HUDEP-2 (cell line): ENCODE measurements at regions not wholly inside any gene's neighbourhood (a gene's known extent, or its start where the extent isn't known, plus 50 kb on each side); places are given as distances from the start of the nearest gene placed in this dataset.

Experiments used
- DNase-seq, 76 experiments: peaks; one replicate each; lab custom pipeline; 2025; ENCODE audit not compliant: unreplicated experiment in 76 of 76; lab: John Stamatoyannopoulos, UW

DNA sequence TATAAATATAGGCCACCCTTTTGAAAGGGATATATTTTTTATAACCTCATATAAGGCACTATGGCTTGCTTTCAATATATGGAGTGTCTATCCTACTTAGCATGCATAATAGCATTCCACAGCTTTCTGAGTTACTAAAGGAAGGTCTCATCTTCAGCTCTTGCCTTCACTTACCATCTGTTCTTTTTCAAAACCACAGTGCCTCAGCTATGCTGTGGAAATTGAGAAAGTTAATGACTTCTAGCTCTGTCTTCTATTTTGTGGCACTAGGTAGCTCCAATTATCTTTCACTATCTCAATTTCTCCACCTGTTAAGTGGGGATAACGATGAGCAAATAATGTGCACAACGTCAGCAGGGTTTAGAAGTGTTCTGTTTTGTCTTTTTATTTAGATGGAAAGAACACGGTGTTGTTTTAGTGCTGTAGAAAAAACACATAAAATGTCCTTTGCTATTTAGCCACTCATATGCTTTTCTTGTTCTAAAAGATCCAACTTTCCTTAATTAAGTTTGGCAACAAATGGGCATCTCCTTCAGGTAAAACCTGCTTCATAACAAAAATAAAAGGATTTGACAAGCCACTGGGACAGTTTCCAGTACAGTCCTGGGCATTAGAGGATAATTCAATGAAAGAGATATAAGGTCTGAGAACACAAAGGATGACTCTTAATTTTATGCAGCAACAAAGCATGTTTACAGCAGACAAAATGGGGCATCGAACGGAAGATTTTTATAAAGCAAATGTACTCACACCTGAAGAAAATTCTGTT, 462.0 kb upstream of the SYT1 start:
- no peak for DNase-seq

- DNase-seq: no peak
Observed at GRCh38 chr12:78403136-78403535, 461.4 kb upstream of the SYT1 start.

DNA sequence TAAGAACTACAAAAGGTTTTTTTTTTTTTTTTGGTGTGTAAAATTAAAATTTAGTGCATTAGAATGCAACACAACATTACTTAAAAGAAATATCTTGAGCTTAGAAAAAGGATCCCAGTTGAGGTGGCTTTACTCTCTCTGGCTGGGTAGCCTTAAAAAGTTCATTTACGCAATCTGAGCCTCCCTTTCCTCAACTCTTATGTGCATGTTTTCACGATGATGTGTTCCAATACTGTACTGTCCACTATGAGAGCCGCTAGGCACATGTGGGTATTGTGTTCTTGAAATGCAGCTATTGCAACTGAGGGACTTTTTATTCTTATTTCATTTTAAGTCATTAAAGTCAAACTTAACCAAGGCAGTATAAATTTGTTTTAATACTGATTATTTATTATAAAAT, 460.9 kb upstream of the SYT1 start:
- DNase-seq: no peak

- DNase-seq: no peak
Observed at GRCh38 chr12:78406213-78406612, 458.4 kb upstream of the SYT1 start.

- no peak for DNase-seq
Observed at GRCh38 chr12:78406828-78407227, 457.7 kb upstream of the SYT1 start.

DNA sequence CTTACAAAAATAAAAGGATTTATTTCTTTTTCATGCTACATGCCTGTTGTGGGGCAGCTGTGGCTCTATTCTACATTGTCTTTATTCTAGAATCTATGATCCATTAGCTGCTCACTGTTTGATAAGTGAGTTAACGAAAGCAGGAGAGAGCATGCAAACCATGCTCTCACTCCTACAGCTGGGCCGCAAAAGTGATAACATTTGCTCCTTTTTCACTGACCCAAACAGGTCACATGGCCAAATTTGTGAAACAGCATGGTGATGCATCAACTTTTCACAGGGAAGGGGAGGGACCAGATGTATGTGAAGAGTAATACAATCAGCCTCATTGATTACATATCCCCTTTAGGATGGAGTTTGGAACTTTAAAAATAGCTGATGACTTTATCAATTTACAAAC, 456.9 kb upstream of the SYT1 start:
- no peak for DNase-seq

DNA sequence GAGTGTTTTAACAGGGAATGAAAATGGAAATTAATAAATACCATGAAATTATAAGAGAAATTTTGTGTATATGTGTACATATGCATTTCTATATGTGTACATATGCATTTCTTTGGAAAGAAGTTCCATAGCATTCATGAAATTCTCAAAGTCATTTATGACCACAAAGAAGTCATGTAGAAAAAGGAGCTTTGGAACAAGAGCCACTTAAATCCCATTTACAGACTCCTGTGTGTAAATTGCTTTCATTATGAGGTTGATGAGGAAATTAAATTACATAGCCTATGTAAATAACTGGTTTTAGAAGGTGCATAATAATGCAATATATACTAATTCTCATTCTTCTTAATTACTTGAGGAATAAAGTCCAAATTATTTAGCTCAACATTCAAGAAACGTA, 450.5 kb upstream of the SYT1 start:
- no peak for DNase-seq

GRCh38 chr12:78418919-78419318, 445.7 kb upstream of the SYT1 start:
- no peak for DNase-seq

- no peak for DNase-seq
Observed at GRCh38 chr12:78419513-78419912, 445.1 kb upstream of the SYT1 start.

DNA sequence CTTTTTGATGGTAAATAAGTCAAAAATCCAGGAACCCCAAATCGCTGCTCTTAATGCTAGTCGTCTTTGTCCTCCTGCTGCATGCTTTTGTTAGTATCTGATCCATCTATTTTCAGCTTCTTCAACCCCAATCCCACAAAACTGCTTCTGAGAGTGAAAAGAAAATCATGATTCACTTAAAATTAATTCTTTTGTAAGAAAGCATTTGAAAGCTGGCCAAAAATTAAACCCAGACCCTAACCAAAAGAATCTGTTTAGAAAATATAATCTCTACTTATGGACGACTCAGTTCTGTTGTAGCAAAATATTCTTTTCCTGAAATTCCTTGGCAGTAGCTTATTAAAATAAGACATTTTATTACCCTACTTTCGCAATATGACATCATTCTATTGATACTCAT, 443.6 kb upstream of the SYT1 start:
- no peak for DNase-seq

- DNase-seq: no peak
Observed at GRCh38 chr12:78430551-78430950, 434.0 kb upstream of the SYT1 start.

GRCh38 chr12:78431931-78432330, 432.6 kb upstream of the SYT1 start:
- no peak for DNase-seq

- DNase-seq: no peak
Observed at GRCh38 chr12:78439666-78440065, 424.9 kb upstream of the SYT1 start.

GRCh38 chr12:78441737-78442453, 422.7 kb upstream of the SYT1 start:
- DNase-seq: no peak

DNA sequence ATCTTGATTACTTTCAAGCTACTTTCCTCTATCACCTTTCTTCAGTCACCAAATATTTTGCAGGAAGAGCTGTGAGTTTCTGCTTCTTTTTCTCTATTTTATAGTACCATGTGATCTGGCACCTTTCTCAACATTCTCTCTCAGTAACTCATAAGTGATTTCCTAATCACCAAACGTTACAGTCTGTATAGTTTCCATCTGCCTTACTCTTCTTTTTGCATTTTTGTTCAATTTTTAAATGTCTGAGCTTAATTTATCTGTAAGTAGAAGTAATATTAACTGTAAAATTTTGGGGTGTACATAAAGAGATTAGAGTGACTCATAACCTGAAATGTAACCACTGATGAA, 422.1 kb upstream of the SYT1 start:
- no peak for DNase-seq

DNA sequence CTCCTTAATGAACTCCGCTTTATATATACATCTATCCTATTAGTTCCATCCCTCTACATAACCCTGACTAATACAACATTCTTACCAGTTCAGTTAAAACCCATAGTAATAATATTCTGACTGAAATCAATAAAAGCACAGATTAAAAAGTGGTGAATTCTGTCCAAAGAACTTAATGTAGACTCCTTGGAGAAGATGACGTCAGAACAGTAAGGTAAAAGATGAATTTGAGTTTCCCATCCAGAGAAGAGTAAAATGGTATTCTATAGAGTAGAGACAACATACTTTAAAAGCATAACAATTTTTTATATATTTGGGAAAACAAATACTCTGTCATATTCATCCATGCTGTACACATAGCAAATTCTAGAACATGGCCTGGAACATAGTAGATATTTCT, 418.0 kb upstream of the SYT1 start:
- DNase-seq: no peak

- no peak for DNase-seq
Observed at GRCh38 chr12:78447373-78447772, 417.2 kb upstream of the SYT1 start.

DNA sequence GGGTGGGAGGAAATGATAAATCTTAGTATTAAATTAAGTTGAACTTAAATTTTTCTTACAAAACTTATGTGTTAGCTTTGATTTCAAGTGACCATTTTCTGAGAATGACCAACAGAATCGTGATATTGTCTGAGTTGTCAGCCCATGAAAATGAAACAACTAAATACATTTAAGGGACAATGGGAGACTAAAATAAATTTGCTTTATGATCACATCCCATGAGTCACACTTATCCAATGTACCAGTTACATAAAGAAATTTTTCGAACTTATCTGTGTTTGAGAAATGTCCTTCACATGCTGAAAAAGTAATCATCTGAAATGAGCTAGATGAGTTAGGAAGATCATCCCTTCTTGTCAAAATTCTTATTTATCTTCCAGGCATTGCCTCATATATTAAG, 415.9 kb upstream of the SYT1 start:
- no peak for DNase-seq

- no peak for DNase-seq
Observed at GRCh38 chr12:78455991-78456390, 408.6 kb upstream of the SYT1 start.

- DNase-seq: peak in 1 of 76 experiments; percentile 0
Observed at GRCh38 chr12:78457938-78458337, 406.6 kb upstream of the SYT1 start.

DNA sequence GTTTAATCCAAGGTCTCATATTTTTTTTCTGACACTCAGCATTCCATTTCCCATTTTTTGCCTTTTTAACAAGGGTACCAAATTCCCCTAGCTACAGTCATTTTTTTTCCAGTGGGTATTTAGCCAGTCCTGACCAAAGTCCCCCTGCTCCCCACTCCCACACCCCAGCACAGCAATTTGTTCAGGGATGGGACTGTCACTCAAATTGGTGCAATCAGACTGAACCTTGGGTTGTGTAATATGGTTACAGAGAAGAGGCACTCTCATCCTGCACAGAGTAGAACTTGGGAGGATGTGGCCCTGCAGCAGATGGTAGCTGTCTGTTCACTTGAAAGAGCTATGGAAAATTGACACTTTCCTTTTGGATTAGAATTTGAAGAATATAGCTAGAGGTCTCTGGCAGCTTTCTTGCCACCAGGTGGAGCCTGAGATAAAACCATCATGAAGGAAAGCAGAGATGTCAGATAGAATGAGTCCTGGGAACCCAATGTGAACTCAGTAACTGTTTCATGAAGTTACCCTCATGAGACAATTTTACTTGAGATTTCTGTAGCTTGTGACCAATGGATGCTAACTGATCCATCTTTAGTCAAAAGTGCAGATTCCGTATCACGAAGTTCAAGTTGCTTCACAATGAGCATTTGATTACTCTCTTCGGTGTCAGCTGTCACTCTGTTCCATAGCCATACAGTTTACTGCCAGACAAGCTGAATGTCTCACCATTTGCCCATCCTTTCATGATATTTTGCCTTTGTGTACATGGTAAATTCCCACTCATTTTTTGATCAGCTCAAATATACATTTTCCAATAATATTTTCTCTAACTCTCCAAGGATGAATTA, 394.0 kb upstream of the SYT1 start:
- peak in 11 of 76 experiments; percentile 0 to 22 (median 6) for DNase-seq

GRCh38 chr12:78473136-78473535, 391.4 kb upstream of the SYT1 start:
- no peak for DNase-seq
